HG03135 (cell line): ENCODE measurements at regions not wholly inside any gene's neighbourhood (a gene's known extent, or its start where the extent isn't known, plus 50 kb on each side); places are given as distances from the start of the nearest gene placed in this dataset.
"Not testable (repeated sequence)": the region's sequence is repeated elsewhere in the genome, so short reads cannot be mapped to it uniquely, and the experiment has no call there.

Source experiments
- ATAC-seq: cut with Tn5 transposase; IDR thresholded peaks from one replicate; pipeline ENCODE4 v1.9.1; 2021; ENCODE audit warnings: mild to moderate bottlenecking, moderate library complexity; ENCODE audit not compliant: unreplicated experiment

GRCh38 chr20:50455245-50455644 lies 54.9 kb upstream of the PTPN1 start:
- not testable (repeated sequence) for ATAC-seq

DNA sequence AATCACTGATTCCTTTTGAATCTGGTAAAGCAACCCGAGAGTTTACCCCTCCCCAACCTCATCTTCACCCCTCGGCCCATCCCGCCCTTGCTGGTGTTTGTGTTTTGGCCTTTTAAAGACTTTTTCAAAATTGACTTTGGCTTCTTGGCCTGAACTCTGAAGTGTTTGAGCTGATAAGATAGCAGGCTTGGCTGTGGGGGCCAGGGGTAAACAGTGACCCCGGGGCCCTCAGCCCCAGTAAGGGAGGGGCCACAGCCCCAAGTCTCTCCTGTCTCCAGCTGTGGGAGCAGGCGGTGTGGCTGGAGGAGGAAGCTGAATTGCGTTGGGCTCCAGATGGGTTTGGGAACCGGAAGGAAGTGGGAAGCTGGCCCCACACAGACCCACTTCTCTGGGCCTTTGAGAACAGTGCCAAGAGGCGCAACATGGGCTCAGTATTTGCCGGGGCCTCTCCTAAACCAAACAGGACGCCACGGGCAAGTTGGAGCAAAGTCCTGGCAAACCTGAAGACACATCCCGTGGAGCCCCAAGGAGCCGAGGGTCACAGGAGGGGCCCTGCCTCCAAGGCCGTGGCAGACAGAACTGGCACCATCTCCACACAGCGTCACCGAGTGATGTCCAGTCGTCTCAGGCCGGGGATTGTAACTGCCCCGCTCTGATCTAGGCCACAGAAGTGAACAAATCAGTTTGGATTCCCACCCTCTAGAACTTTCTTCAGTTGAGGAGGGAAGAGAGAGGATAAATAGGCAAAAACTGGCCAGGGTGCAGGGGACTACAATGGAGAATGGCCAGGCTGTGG lies 54.3 kb upstream of the PTPN1 start:
- no peak for ATAC-seq

- no peak for ATAC-seq
Measured at GRCh38 chr20:50456452-50457324, 53.5 kb upstream of the PTPN1 start.

GRCh38 chr20:50459124-50459918 lies 50.9 kb upstream of the PTPN1 start:
- ATAC-seq: no peak

DNA sequence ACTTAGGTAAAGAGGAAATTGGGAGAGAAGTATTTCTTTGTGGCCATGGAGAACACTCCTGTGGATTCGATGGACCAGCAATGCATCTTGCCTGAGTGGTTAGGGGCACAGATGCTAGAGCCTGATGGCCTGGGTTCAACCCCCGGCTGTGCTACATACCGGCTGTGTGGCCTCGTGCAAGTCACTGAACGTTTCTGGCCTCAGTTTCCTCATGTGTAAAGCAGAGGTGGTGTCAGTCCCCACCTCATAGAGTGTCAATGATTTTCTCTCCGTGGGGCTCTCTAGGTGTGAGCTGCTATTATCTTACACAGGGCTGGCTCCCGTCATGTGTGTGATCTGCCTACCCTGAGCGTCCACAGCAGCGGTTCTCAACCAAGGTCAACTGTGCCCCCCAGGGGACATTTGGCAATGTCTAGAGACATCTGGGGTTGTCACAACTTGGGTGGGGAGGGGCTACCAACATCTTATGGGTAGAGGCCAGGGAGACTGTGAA lies 50.0 kb upstream of the PTPN1 start:
- ATAC-seq: no peak
